ENCODE measurements at regions not wholly inside any gene's neighbourhood (a gene's known extent, or its start where the extent isn't known, plus 50 kb on each side); places are given as distances from the start of the nearest gene placed in this dataset.

DNA sequence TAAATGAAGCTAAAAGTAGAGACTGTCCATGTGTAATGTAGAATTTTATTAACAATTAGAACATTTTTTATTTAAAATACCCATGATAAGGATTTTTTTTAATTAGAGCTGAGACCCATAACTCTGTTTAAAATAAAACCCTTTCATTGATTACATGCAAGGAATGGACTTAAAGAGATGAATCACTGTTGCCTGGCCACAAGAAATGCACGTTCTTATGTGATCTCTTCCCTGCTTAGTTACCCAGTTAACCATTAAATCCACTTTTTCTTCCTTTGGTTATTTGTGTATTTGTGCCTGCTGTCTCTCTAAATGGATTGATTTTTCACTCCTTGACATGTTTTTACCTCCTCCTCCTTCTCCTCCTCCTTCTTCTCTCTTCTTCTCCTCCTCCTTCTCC lies 83.3 kb upstream of the SLITRK3 start (continued):
- TF ChIP-seq, protein P1, sequence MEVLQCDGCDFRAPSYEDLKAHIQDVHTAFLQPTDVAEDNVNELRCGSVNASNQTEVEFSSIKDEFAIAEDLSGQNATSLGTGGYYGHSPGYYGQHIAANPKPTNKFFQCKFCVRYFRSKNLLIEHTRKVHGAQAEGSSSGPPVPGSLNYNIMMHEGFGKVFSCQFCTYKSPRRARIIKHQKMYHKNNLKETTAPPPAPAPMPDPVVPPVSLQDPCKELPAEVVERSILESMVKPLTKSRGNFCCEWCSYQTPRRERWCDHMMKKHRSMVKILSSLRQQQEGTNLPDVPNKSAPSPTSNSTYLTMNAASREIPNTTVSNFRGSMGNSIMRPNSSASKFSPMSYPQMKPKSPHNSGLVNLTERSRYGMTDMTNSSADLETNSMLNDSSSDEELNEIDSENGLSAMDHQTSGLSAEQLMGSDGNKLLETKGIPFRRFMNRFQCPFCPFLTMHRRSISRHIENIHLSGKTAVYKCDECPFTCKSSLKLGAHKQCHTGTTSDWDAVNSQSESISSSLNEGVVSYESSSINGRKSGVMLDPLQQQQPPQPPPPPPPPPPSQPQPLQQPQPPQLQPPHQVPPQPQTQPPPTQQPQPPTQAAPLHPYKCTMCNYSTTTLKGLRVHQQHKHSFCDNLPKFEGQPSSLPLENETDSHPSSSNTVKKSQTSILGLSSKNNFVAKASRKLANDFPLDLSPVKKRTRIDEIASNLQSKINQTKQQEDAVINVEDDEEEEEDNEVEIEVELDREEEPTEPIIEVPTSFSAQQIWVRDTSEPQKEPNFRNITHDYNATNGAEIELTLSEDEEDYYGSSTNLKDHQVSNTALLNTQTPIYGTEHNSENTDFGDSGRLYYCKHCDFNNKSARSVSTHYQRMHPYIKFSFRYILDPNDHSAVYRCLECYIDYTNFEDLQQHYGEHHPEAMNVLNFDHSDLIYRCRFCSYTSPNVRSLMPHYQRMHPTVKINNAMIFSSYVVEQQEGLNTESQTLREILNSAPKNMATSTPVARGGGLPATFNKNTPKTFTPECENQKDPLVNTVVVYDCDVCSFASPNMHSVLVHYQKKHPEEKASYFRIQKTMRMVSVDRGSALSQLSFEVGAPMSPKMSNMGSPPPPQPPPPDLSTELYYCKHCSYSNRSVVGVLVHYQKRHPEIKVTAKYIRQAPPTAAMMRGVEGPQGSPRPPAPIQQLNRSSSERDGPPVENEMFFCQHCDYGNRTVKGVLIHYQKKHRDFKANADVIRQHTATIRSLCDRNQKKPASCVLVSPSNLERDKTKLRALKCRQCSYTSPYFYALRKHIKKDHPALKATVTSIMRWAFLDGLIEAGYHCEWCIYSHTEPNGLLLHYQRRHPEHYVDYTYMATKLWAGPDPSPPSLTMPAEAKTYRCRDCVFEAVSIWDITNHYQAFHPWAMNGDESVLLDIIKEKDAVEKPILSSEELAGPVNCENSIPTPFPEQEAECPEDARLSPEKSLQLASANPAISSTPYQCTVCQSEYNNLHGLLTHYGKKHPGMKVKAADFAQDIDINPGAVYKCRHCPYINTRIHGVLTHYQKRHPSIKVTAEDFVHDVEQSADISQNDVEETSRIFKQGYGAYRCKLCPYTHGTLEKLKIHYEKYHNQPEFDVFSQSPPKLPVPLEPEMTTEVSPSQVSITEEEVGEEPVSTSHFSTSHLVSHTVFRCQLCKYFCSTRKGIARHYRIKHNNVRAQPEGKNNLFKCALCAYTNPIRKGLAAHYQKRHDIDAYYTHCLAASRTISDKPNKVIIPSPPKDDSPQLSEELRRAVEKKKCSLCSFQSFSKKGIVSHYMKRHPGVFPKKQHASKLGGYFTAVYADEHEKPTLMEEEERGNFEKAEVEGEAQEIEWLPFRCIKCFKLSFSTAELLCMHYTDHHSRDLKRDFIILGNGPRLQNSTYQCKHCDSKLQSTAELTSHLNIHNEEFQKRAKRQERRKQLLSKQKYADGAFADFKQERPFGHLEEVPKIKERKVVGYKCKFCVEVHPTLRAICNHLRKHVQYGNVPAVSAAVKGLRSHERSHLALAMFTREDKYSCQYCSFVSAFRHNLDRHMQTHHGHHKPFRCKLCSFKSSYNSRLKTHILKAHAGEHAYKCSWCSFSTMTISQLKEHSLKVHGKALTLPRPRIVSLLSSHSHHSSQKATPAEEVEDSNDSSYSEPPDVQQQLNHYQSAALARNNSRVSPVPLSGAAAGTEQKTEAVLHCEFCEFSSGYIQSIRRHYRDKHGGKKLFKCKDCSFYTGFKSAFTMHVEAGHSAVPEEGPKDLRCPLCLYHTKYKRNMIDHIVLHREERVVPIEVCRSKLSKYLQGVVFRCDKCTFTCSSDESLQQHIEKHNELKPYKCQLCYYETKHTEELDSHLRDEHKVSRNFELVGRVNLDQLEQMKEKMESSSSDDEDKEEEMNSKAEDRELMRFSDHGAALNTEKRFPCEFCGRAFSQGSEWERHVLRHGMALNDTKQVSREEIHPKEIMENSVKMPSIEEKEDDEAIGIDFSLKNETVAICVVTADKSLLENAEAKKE (CRISPR knock-in tag; IDR thresholded peaks at IDR 0.05) = no peak
- TF ChIP-seq NANOG (IDR thresholded peaks at IDR 0.05; ENCODE audit: borderline replicate concordance) = no peak

DNA sequence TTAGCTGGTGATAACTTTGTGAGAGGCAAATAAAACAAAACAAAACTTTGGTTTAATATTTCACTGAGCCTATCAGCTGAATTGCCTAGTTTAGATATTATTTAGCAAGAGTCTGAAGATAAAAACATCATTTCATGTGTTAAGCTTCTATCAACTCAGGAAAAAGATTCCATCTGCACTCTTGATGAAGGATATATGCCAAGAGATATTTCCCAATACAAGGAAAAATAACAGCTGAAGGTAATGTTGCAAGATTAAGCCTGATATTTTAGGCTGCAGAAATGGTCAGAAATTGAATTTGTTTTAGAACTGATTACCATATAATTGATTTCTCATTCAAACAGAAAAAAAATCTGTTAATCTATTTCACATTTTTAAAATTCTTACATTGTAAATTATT lies 77.2 kb upstream of the SLITRK3 start:
- H3K27ac Mint-ChIP-seq = no peak overlapping the region
- peaks cover 3% of the 10 kb centered on the region; the same call in 1 of the 3 replicates for H3K9me3 Mint-ChIP-seq
- Histone ChIP-seq H3K79me2 (replicated peaks; ENCODE audit: insufficient read depth) (no peaks in the 10 kb centered on the region), H3K9me2 (ENCODE audit: insufficient read depth) (no peaks in the 10 kb centered on the region), H3K4me1 (ENCODE audit: insufficient read depth) (no peaks in the 10 kb centered on the region), H3K4me3 (no peak overlapping the region), H3K36me3 (ENCODE audit: insufficient read depth) (no peaks in the 10 kb centered on the region), H3F3A (replicated peaks; ENCODE audit: low read depth) (no peaks in the 10 kb centered on the region), H2AFZ (no peak overlapping the region), H3K4me2 (no peak overlapping the region), H3K27ac (ENCODE audit: low read depth) (no peak overlapping the region), H4K20me1 (replicated peaks; ENCODE audit: insufficient read depth) (no peaks in the 10 kb centered on the region), H3K27me3 (ENCODE audit: insufficient read depth) (no peaks in the 10 kb centered on the region)
- H3K27me3 Mint-ChIP-seq (ENCODE audit: insufficient read depth, low read depth, poor library complexity) = no peaks in the 10 kb centered on the region
- H3K4me3 Mint-ChIP-seq = no peak overlapping the region
- DNase-seq (ENCODE audit: low spot score) (no peak), ATAC-seq (no peak)
- no peaks in the 10 kb centered on the region for H3K36me3 Mint-ChIP-seq (ENCODE audit: low read depth)
- no peaks in the 10 kb centered on the region for H3K4me1 Mint-ChIP-seq
- TF ChIP-seq, protein P2, sequence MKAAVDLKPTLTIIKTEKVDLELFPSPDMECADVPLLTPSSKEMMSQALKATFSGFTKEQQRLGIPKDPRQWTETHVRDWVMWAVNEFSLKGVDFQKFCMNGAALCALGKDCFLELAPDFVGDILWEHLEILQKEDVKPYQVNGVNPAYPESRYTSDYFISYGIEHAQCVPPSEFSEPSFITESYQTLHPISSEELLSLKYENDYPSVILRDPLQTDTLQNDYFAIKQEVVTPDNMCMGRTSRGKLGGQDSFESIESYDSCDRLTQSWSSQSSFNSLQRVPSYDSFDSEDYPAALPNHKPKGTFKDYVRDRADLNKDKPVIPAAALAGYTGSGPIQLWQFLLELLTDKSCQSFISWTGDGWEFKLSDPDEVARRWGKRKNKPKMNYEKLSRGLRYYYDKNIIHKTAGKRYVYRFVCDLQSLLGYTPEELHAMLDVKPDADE (IDR thresholded peaks at IDR 0.05) = no peak
- TF ChIP-seq ZNF114 (CRISPR knock-in tag; IDR thresholded peaks at IDR 0.05) (no peak), STAT1 (IDR thresholded peaks at IDR 0.05; ENCODE audit: unreplicated experiment) (no peak), POLR2AphosphoS5 (IDR thresholded peaks at IDR 0.05; ENCODE audit: low read depth) (no peak), ZNF331 (CRISPR knock-in tag; IDR thresholded peaks at IDR 0.05; ENCODE audit: low read depth) (no peak), JUNB (IDR thresholded peaks at IDR 0.05; ENCODE audit: unreplicated experiment) (no peak), NANOG (IDR thresholded peaks at IDR 0.05; ENCODE audit: borderline replicate concordance) (no peak)
- TF ChIP-seq, protein P1 (CRISPR knock-in tag; IDR thresholded peaks at IDR 0.05) = no peak

All from GM23338 (cell line).